Gastroesophageal sphincter (tissue), 4 donors: ENCODE measurements at regions not wholly inside any gene's neighbourhood (a gene's known extent, or its start where the extent isn't known, plus 50 kb on each side); places are given as distances from the start of the nearest gene placed in this dataset.

ENCODE experiments used
- ATAC-seq: fragments of 150-250 bp; one replicate; pipeline ENCODE4 v1.9.1; 2016; ENCODE audit warnings: mild to moderate bottlenecking, moderate library complexity
- H3K27ac ChIP-seq, 4 donors: fragments of 200-600 bp; sonication (generic) in 3 of 4; 1 replicate in 3 of 4; 2 replicates in 1 of 4; pipeline ENCODE4 v1.5.1; 2016 to 2019
- H3K27me3 ChIP-seq: fragments of 200-600 bp; sonication (generic); one replicate; pipeline ENCODE4 v1.5.1; 2019
- H3K36me3 ChIP-seq, 2 donors: fragments of 200-600 bp; sonication (generic); one replicate each; pipeline ENCODE4 v1.5.1; 2019; ENCODE audit warnings: control low read depth in 1 of 2
- H3K4me1 ChIP-seq, 3 donors: fragments of 200-600 bp; sonication (generic); 1 replicate in 2 of 3; 2 replicates in 1 of 3; pipeline ENCODE4 v1.5.1; 2016 to 2019; ENCODE audit warnings: control low read depth in 2 of 3
- H3K4me3 ChIP-seq, 2 donors: fragments of 200-600 bp; sonication (generic); one replicate each; pipeline ENCODE4 v1.5.1; 2019; ENCODE audit warnings: mild to moderate bottlenecking in 1 of 2, moderate library complexity in 1 of 2
- H3K9me3 ChIP-seq, 3 donors: fragments of 200-600 bp; sonication (generic); one replicate each; pipeline ENCODE4 v1.5.1; 2017 to 2019; ENCODE audit warnings: control low read depth in 2 of 3
- EP300 ChIP-seq: sonication (generic); formaldehyde crosslinking; IDR thresholded peaks from one replicate; pipeline ENCODE4 v1.6.1; 2017; ENCODE audit warnings: antibody characterized with exemption, mild to moderate bottlenecking
- POLR2A ChIP-seq, 2 donors: fragments of 450-650 bp; IDR thresholded peaks; one replicate each; pipeline ENCODE4 v1.6.1; 2017; ENCODE audit warnings: antibody characterized with exemption in 2 of 2, mild to moderate bottlenecking in 2 of 2, moderate library complexity in 1 of 2
- POLR2AphosphoS5 ChIP-seq: sonication (generic); formaldehyde crosslinking; IDR thresholded peaks from one replicate; pipeline ENCODE4 v1.6.1; 2017; ENCODE audit warnings: antibody characterized with exemption
- WGBS, 2 donors: methylation state at CpG; one replicate each; pipeline ENCODE4 v1.1.5; 2018; ENCODE audit warnings: low coverage in 1 of 2; 5-methylcytosine and 5-hydroxymethylcytosine counted together
- TF ChIP-seq, protein P1 (sequence below), 4 experiments: fragments of 200-600 bp in 2 of 4; fragments of 450-650 bp in 2 of 4; sonication (generic) in 1 of 4; IDR thresholded peaks; one replicate each; pipeline ENCODE4 v1.5.1; 2017 to 2019; ENCODE audit warnings: antibody characterized with exemption in 4 of 4, mild to moderate bottlenecking in 2 of 4, moderate library complexity in 2 of 4

DNA sequence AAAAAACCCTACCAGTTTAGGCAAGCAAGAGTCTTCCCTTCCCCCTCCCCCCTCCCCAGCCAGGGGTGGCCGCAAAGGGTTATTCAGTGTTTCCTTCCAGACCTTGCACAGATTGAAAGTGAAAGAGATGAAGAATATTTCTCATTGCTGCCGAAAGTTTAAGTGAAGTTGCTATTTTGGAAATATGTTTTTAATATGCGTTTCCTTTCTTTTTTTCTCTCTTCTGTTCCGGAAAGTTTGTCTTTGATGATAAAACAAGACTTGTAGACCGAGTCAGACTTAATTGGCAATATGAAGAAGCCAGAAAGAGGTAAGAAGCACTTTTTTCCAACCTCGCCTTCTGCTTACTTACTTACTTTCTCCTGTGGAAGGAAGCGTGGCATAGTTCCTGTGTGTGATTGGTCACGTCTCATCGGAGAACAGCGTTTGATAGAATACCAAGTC lies 58.5 kb upstream of the CLCN4 start:
- Histone ChIP-seq H3K36me3 (peaks cover 0 to 15% of the 10 kb centered on the region in 2 donors), H3K27ac (peak overlapping the region; percentile 55 to 75 (median 71)), H3K9me3 (no peaks in the 10 kb centered on the region), H3K27me3 (no peaks in the 10 kb centered on the region), H3K4me1 (peaks cover 0 to 46% (median 2%) of the 10 kb centered on the region in 3 donors), H3K4me3 (peak overlapping the region; percentile 33 to 37)
- no peak for ATAC-seq
- TF ChIP-seq, protein P1, sequence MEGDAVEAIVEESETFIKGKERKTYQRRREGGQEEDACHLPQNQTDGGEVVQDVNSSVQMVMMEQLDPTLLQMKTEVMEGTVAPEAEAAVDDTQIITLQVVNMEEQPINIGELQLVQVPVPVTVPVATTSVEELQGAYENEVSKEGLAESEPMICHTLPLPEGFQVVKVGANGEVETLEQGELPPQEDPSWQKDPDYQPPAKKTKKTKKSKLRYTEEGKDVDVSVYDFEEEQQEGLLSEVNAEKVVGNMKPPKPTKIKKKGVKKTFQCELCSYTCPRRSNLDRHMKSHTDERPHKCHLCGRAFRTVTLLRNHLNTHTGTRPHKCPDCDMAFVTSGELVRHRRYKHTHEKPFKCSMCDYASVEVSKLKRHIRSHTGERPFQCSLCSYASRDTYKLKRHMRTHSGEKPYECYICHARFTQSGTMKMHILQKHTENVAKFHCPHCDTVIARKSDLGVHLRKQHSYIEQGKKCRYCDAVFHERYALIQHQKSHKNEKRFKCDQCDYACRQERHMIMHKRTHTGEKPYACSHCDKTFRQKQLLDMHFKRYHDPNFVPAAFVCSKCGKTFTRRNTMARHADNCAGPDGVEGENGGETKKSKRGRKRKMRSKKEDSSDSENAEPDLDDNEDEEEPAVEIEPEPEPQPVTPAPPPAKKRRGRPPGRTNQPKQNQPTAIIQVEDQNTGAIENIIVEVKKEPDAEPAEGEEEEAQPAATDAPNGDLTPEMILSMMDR (IDR thresholded peaks at IDR 0.05) = no peak
- TF ChIP-seq POLR2A (IDR thresholded peaks at IDR 0.05) (no peak), EP300 (no peak), POLR2AphosphoS5 (no peak)
- WGBS, 2 donors = 26 to 51% methylated on average over 9 to 10 of the region's 10 CpGs

DNA sequence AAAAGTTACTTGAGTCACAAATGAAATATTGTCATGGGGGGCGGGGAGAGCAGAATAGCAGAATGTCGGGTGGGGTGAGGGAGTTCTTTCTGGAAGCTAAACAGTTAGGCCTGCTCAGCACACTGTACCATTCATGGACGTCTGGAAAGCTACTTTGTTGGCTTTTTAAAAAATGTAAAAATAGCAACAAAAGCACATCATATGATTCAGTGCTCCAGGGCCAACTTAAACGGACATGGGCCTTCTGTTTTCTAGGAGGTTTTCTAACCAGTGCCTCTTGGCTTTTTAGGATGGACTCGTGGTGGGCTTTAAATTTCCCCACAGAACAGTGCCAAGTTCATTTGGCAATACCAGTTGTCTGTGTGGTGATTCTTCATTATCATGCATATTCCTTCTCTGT lies 57.4 kb upstream of the CLCN4 start:
- Histone ChIP-seq H3K27ac (peak overlapping the region; percentile 55 to 75 (median 71)), H3K9me3 (no peaks in the 10 kb centered on the region), H3K36me3 (peaks cover 0 to 18% of the 10 kb centered on the region in 2 donors), H3K4me1 (peaks cover 0 to 46% (median 2%) of the 10 kb centered on the region in 3 donors), H3K4me3 (no peak overlapping the region), H3K27me3 (no peaks in the 10 kb centered on the region)
- ATAC-seq = peak; percentile 54
- TF ChIP-seq POLR2A (IDR thresholded peaks at IDR 0.05) = no peak
- TF ChIP-seq, protein P1 (IDR thresholded peaks at IDR 0.05) = no peak
- no peak for TF ChIP-seq EP300
- TF ChIP-seq POLR2AphosphoS5 = no peak
- WGBS, 2 donors = 10 to 28% methylated on average over 3 to 5 of the region's 5 CpGs

DNA sequence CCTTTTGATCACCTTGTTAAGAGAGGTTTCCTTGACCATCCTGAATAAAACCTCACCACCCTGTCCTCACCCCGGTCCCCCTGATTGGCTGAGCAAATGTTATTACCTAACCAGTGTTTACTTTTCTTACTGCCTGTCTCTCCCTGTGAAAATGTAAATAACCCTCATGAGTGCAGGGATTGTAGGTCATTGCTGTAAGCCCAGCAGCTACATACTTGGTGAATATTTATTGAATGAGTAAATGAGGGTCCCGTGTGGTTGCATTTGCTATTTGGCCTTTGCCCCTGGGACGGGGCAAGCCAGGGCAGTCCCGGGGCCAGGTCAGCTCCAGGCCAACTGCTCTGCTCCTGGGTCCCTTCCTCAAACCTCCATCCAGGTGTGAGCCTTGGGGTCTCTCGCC lies 55.5 kb upstream of the CLCN4 start:
- peak overlapping the region; percentile 34 to 75 (median 71) for H3K27ac ChIP-seq
- H3K36me3 ChIP-seq = peaks cover 0 to 11% of the 10 kb centered on the region in 2 donors
- peaks cover 0 to 62% (median 2%) of the 10 kb centered on the region in 3 donors for H3K4me1 ChIP-seq
- TF ChIP-seq POLR2AphosphoS5 (no peak), EP300 (no peak), POLR2A (IDR thresholded peaks at IDR 0.05) (no peak)
- TF ChIP-seq, protein P1 (IDR thresholded peaks at IDR 0.05) = no peak
- no peak for ATAC-seq
- no peaks in the 10 kb centered on the region for H3K9me3 ChIP-seq
- H3K4me3 ChIP-seq = no peak overlapping the region
- 63 to 100% methylated on average over 1 of the region's 5 CpGs for WGBS, 2 donors
- H3K27me3 ChIP-seq = no peaks in the 10 kb centered on the region

DNA sequence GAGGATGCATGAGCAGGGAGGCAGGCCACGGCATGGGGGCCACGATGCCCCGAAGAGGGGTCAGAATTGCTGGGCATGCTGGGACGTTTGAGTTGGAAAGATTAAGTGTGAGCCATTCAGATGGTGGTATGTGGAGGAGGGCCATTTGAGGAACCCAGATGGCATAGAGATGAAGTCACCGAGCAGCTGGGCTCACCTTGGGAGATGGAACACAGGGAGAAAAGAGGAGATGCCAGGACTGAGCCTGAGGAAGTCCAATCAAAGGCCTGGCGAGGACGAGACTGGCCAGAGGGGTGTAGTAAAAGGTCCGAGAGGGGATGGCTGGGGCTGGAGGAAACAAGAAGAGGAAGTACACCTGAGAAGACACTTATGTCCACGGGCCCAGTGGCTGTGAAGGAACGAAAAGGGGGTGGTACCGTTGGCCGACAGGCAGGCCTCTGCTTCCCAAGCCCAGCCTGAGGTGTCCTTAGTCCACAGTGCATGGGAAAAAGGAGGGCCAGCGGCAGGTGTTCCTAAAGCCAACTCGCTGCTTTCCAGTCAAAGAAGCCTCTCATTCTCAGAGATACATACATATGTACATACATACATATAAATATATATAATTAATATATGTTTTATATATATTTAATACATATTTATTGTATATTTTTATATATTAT lies 54.6 kb upstream of the CLCN4 start:
- peaks cover 0 to 71% (median 2%) of the 10 kb centered on the region in 3 donors for H3K4me1 ChIP-seq
- TF ChIP-seq, protein P1 (IDR thresholded peaks at IDR 0.05) = no peak
- no peak for TF ChIP-seq EP300
- no peak for TF ChIP-seq POLR2A (IDR thresholded peaks at IDR 0.05)
- TF ChIP-seq POLR2AphosphoS5 = no peak
- H3K9me3 ChIP-seq = no peaks in the 10 kb centered on the region
- no peaks in the 10 kb centered on the region for H3K27me3 ChIP-seq
- H3K36me3 ChIP-seq = peaks cover 0 to 10% of the 10 kb centered on the region in 2 donors
- ATAC-seq = no peak
- peak overlapping the region in 2 of 4 donors; percentile 69 to 75 for H3K27ac ChIP-seq
- H3K4me3 ChIP-seq = no peak overlapping the region
- WGBS, 2 donors = 81 to 87% methylated on average over 10 to 13 of the region's 14 CpGs

DNA sequence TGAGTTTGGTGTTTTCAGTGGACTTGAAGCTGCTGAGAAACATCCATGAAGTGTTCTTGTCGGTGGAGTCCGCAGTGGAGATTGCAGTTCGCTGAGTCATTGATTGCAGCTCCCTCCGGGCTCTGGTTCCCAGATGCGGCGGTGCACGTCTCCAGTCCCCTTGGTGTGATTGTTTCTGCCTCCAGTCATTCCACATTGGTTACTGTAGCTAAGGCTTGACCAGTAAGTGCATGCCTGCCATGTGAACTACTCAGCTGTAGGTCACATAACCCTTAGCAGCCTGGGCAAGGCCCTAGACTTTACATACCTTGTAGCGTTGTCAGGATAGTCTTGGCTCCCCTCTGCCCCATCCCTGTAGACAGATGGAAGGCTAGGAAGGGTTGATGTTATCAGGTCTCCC lies 53.8 kb upstream of the CLCN4 start:
- H3K27me3 ChIP-seq = no peaks in the 10 kb centered on the region
- peaks cover 2 to 73% (median 3%) of the 10 kb centered on the region in 3 donors for H3K4me1 ChIP-seq
- peaks cover 0 to 10% of the 10 kb centered on the region in 2 donors for H3K36me3 ChIP-seq
- WGBS, 2 donors = 90% methylated on average over 2 of the region's 8 CpGs; no CpG with 5 or more reads in 1 of the 2 donors
- H3K4me3 ChIP-seq = no peak overlapping the region
- ATAC-seq = no peak
- no peaks in the 10 kb centered on the region for H3K9me3 ChIP-seq
- TF ChIP-seq, protein P1 (IDR thresholded peaks at IDR 0.05) = no peak
- TF ChIP-seq POLR2AphosphoS5 (no peak), EP300 (no peak), POLR2A (IDR thresholded peaks at IDR 0.05) (no peak)
- H3K27ac ChIP-seq = peak overlapping the region in 3 of 4 donors; percentile 41 to 81 (median 76)
